CD4-positive, CD25-positive, alpha-beta regulatory T cell (primary cell): ENCODE measurements at regions not wholly inside any gene's neighbourhood (a gene's known extent, or its start where the extent isn't known, plus 50 kb on each side); places are given as distances from the start of the nearest gene placed in this dataset.

Experiments used
- ATAC-seq, 2 donors: fragments of 150-1000 bp; cut with Tn5 transposase; one replicate each; pipeline ENCODE4 v1.10.0; 2021; ENCODE audit warnings: low read depth in 2 of 2, moderate number of reproducible peaks in 2 of 2, moderate library complexity in 1 of 2
- DNase-seq, 3 donors: peaks; one replicate each; pipeline versions ENCODE4 v3.0.0 to v3.0.0-alpha.2; 2012 to 2022; ENCODE audit warnings: mixed read lengths in 1 of 3
- H3K27ac ChIP-seq: one replicate; pipeline ENCODE4 v1.7.0; 2013; ENCODE audit warnings: mild to moderate bottlenecking, low read length; ENCODE audit not compliant: insufficient read depth, poor library complexity, severe bottlenecking
- H3K27me3 ChIP-seq: one replicate; pipeline ENCODE4 v1.7.0; 2013; ENCODE audit warnings: low read length; ENCODE audit not compliant: control insufficient read depth, insufficient read depth
- H3K36me3 ChIP-seq: one replicate; pipeline ENCODE4 v1.7.0; 2013; ENCODE audit warnings: mild to moderate bottlenecking, low read length, moderate library complexity; ENCODE audit not compliant: control insufficient read depth, insufficient read depth
- H3K4me1 ChIP-seq: 2 replicates; pipeline ENCODE4 v1.7.0; 2013; ENCODE audit warnings: mild to moderate bottlenecking, low read length; ENCODE audit not compliant: insufficient read depth, control insufficient read depth, poor library complexity, severe bottlenecking
- H3K4me3 ChIP-seq: one replicate; pipeline ENCODE4 v1.7.0; 2013; ENCODE audit warnings: low read depth, mild to moderate bottlenecking, low read length, moderate library complexity
- H3K9me3 ChIP-seq, 2 experiments: 1 replicate in 1 of 2; 2 replicates in 1 of 2; pipeline ENCODE4 v1.7.0; 2013; ENCODE audit warnings: low read length in 2 of 2, mild to moderate bottlenecking in 1 of 2, moderate library complexity in 1 of 2; ENCODE audit not compliant: control insufficient read depth in 2 of 2
- H3K27ac Mint-ChIP-seq, 3 donors: one replicate each; pipeline ENCODE4 v1.8.0; 2020 to 2022; ENCODE audit warnings: mild to moderate bottlenecking in 3 of 3, mixed read lengths in 3 of 3, moderate library complexity in 2 of 3
- H3K27me3 Mint-ChIP-seq: one replicate; pipeline ENCODE4 v1.8.0; 2022; ENCODE audit warnings: mild to moderate bottlenecking, mixed read lengths
- H3K36me3 Mint-ChIP-seq: one replicate; pipeline ENCODE4 v1.8.0; 2020; ENCODE audit warnings: mixed read lengths
- H3K4me1 Mint-ChIP-seq, 4 donors: one replicate each; pipeline ENCODE4 v1.8.0; 2020 to 2022; ENCODE audit warnings: mixed read lengths in 4 of 4, mild to moderate bottlenecking in 1 of 4
- H3K4me3 Mint-ChIP-seq, 4 donors: one replicate each; pipeline ENCODE4 v1.8.0; 2020 to 2022; ENCODE audit warnings: mild to moderate bottlenecking in 4 of 4, mixed read lengths in 4 of 4, moderate library complexity in 3 of 4
- H3K9me3 Mint-ChIP-seq, 7 donors: one replicate each; pipeline ENCODE4 v1.8.0; 2020 to 2022; ENCODE audit warnings: mixed read lengths in 7 of 7, mild to moderate bottlenecking in 3 of 7, moderate library complexity in 2 of 7

DNA sequence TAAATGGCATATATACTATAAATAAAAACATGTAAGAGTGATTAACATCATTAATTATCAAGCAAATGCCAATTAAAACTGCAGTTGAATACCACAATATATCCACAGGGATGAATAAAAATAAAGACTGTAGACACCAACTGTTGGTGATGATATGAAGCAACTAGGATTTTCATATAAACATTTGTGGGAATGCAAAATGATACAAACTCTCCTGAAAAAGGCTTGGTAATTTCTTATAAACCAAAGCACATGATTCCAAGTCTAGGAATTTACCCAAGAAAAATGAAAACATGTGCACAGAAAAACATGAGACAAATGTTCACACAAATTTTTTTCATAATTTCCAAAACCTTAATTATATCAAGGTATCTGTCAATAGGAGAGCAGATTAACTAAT lies 448.1 kb downstream of the ETV1 start:
- H3K4me3 Mint-ChIP-seq, result no peak overlapping the region
- Histone ChIP-seq H3K36me3 (no peaks in the 10 kb centered on the region), H3K27me3 (no peaks in the 10 kb centered on the region), H3K4me1 (no peaks in the 10 kb centered on the region), H3K27ac (no peak overlapping the region), H3K9me3 (no peaks in the 10 kb centered on the region), H3K4me3 (no peak overlapping the region)
- no peaks in the 10 kb centered on the region for H3K27me3 Mint-ChIP-seq
- no peak for ATAC-seq
- peaks cover 0 to 4% (median 0%) of the 10 kb centered on the region in 7 donors for H3K9me3 Mint-ChIP-seq
- H3K4me1 Mint-ChIP-seq, result no peaks in the 10 kb centered on the region
- DNase-seq, result no peak
- H3K36me3 Mint-ChIP-seq, result no peaks in the 10 kb centered on the region
- H3K27ac Mint-ChIP-seq, result no peak overlapping the region

DNA sequence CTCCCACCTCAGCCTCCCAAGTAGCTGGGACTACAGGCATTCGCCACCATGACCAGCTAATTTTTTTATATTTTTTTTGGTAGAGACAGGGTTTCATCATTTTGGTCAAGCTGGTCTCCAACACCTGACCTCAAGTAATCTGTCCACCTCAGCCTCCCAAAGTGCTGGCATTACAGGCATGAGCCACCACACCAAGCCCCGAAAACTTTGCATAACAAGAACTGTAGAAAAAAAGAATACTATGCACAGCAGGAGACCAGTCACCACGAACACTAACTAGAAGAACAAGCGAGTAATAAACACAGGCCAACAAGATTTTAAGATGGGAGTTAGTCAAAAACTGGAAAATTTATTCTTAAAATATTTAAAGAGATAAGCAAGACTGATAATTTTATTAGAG lies 447.0 kb downstream of the ETV1 start:
- H3K4me3 ChIP-seq, result no peak overlapping the region
- Mint-ChIP-seq H3K4me3 (no peak overlapping the region), H3K27ac (peak overlapping the region in 1 of 3 donors; percentile 57), H3K27me3 (no peaks in the 10 kb centered on the region), H3K36me3 (no peaks in the 10 kb centered on the region), H3K4me1 (no peaks in the 10 kb centered on the region), H3K9me3 (peaks cover 0 to 4% (median 0%) of the 10 kb centered on the region in 7 donors)
- H3K27ac ChIP-seq, result no peak overlapping the region
- DNase-seq (no peak), ATAC-seq (no peak)
- no peaks in the 10 kb centered on the region for H3K4me1 ChIP-seq
- H3K36me3 ChIP-seq, result no peaks in the 10 kb centered on the region
- no peaks in the 10 kb centered on the region for H3K9me3 ChIP-seq
- H3K27me3 ChIP-seq, result no peaks in the 10 kb centered on the region

DNA sequence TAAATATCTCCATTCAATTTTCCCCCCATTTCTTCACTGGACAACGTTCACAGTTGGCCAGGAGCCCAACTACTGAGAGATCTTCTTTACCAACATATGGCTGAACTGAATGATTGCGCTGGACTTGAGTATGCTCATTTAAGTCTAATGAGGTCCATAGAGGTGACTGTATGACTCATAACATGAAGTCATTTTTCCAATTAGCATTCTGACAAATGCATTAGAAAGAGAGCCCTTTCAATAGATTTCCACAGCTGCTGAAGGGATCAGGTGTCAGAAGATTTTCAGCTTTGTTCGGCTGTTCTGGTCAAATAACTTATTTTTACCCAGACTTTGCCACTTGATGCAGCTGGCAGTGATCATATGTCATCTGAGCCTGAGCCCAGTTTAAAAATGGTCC lies 438.0 kb downstream of the ETV1 start:
- no peak for ATAC-seq
- no peak overlapping the region for H3K27ac Mint-ChIP-seq

DNA sequence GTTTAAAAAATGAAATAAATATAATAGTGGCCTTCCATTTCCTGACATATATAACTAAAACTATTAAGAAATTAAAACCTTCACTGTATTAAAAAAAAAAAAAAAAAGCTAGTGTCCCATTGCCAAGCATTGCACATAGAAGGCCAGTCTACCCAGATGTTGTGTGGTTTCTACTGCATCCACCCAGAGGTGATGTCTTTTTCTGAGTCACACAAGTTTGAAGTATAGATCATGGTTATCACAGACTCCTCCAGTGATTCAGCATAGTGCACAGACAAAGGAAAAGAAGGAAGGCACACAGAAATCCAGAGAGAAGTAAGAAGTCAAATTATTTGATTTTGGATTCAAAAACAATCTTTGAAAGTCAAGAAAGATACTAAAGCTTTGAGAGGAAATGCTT lies 429.0 kb downstream of the ETV1 start:
- H3K27ac Mint-ChIP-seq, result no peak overlapping the region
- no peaks in the 10 kb centered on the region for H3K4me1 Mint-ChIP-seq
- Histone ChIP-seq H3K36me3 (no peaks in the 10 kb centered on the region), H3K4me3 (no peak overlapping the region), H3K27me3 (no peaks in the 10 kb centered on the region), H3K27ac (no peak overlapping the region), H3K4me1 (no peaks in the 10 kb centered on the region), H3K9me3 (no peaks in the 10 kb centered on the region)
- H3K27me3 Mint-ChIP-seq, result no peaks in the 10 kb centered on the region
- ATAC-seq (no peak), DNase-seq (no peak)
- H3K36me3 Mint-ChIP-seq, result no peaks in the 10 kb centered on the region
- no peak overlapping the region for H3K4me3 Mint-ChIP-seq
- peaks cover 0 to 4% (median 1%) of the 10 kb centered on the region in 7 donors for H3K9me3 Mint-ChIP-seq

More for the DNA sequence above, 438.0 kb downstream of the ETV1 start:
- Histone ChIP-seq H3K27me3 (no peaks in the 10 kb centered on the region), H3K4me1 (no peaks in the 10 kb centered on the region), H3K4me3 (no peak overlapping the region), H3K36me3 (no peaks in the 10 kb centered on the region), H3K27ac (no peak overlapping the region), H3K9me3 (no peaks in the 10 kb centered on the region)
- no peak for DNase-seq
- no peaks in the 10 kb centered on the region for H3K36me3 Mint-ChIP-seq
- H3K9me3 Mint-ChIP-seq, result peaks cover 0 to 10% (median 5%) of the 10 kb centered on the region in 7 donors
- H3K27me3 Mint-ChIP-seq, result no peaks in the 10 kb centered on the region
- H3K4me1 Mint-ChIP-seq, result no peaks in the 10 kb centered on the region
- H3K4me3 Mint-ChIP-seq, result no peak overlapping the region

DNA sequence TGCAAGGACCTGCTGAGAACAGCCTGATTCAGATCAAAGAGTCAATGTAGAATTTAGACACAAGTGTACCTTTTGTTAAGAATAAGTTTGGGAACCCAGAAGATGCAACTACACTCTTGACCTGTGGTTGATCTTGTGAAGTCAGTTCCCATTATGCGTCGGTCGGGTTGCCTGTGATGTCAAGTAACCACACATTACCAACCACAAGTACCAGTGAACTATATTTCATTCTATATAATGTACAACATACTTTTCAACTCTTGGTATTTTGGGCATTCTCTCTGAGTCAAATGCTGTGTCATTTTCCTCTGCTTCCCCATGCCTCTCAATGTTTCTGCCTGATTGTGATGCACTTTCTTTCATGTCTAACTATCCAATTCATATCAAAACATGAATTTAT lies 426.2 kb downstream of the ETV1 start:
- H3K9me3 ChIP-seq, result no peaks in the 10 kb centered on the region
- Mint-ChIP-seq H3K36me3 (no peaks in the 10 kb centered on the region), H3K27me3 (no peaks in the 10 kb centered on the region), H3K9me3 (peaks cover 0 to 4% (median 1%) of the 10 kb centered on the region in 7 donors), H3K27ac (no peak overlapping the region), H3K4me1 (no peaks in the 10 kb centered on the region), H3K4me3 (no peak overlapping the region)
- H3K36me3 ChIP-seq, result no peaks in the 10 kb centered on the region
- no peaks in the 10 kb centered on the region for H3K4me1 ChIP-seq
- no peak overlapping the region for H3K4me3 ChIP-seq
- no peaks in the 10 kb centered on the region for H3K27me3 ChIP-seq
- ATAC-seq (no peak), DNase-seq (no peak)
- H3K27ac ChIP-seq, result no peak overlapping the region

DNA sequence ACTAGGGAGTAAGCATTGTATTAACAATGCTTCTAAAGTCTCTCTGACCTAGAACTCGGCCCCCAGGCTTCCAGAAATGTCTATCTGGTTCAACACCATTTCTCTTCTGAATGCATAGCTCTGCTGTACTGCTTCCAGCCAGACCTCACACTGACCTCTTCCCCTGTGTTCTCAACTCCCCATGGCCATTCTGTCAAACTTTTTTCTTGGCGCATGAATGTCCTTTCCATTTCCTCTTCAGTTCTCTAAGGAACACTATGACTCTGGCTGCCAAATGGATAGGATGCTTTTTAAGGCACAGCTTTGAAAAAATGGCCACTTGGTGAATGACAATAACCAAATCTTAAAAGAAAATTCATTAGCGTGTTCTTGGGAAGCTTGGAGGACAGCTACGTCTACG lies 425.8 kb downstream of the ETV1 start:
- Mint-ChIP-seq H3K36me3 (no peaks in the 10 kb centered on the region), H3K4me1 (no peaks in the 10 kb centered on the region), H3K27ac (no peak overlapping the region), H3K4me3 (no peak overlapping the region), H3K9me3 (peaks cover 0 to 4% (median 1%) of the 10 kb centered on the region in 7 donors), H3K27me3 (no peaks in the 10 kb centered on the region)
- no peaks in the 10 kb centered on the region for H3K36me3 ChIP-seq
- no peaks in the 10 kb centered on the region for H3K9me3 ChIP-seq
- H3K4me3 ChIP-seq, result no peak overlapping the region
- DNase-seq (no peak), ATAC-seq (no peak)
- H3K27me3 ChIP-seq, result no peaks in the 10 kb centered on the region
- H3K4me1 ChIP-seq, result no peaks in the 10 kb centered on the region
- no peak overlapping the region for H3K27ac ChIP-seq

DNA sequence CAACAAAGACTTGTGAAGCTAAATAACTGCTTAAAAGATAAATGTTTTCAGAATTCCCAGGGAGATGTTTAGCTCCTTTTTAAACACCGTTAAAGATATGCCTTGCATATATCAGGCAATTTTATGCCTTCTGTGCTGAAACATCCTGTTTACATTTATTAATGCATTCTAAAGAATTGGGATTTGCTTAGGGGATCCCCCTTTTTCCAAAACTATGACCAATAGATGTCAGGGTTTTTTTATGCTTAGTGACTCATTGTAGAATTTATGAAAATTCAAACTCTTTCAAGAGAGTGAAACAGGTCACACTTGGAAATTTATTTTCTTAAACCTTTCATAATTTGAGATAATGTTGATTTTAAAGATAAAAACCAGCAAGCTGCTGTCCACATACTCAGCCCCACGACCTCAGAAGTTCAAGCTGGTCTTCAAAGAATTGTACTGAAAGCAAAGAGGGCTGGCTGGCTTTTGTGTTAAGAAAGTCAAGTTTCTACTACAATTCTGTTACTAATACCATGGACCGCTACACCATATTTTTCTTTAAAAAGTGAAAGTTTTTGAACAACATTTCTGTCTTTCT lies 411.8 kb downstream of the ETV1 start:
- no peaks in the 10 kb centered on the region for H3K36me3 ChIP-seq
- ATAC-seq (no peak), DNase-seq (no peak)
- no peaks in the 10 kb centered on the region for H3K4me1 ChIP-seq
- Mint-ChIP-seq H3K27me3 (no peaks in the 10 kb centered on the region), H3K36me3 (no peaks in the 10 kb centered on the region), H3K27ac (no peak overlapping the region), H3K4me1 (no peaks in the 10 kb centered on the region), H3K4me3 (no peak overlapping the region), H3K9me3 (peaks cover 0 to 7% (median 3%) of the 10 kb centered on the region in 7 donors)
- no peak overlapping the region for H3K27ac ChIP-seq
- H3K9me3 ChIP-seq, result no peaks in the 10 kb centered on the region
- H3K27me3 ChIP-seq, result no peaks in the 10 kb centered on the region
- H3K4me3 ChIP-seq, result no peak overlapping the region

DNA sequence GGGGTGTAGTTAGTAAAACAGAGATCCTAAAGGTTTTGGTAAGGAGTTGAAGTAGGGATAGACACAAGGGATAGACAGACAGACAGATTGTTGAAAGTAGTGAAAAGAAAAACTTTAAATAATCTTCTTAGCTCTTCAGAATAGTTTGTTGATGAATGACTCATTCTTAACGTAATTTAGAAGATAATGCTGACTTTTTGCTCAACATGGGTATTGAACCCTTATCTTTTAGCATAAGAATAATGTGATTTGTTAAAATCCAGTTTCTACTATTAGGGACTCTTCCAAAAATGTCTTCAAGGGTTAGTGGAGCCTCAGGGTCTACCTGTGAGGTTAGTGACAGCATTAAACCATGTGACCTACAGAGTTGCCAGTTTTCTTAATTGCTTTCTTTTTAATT lies 411.2 kb downstream of the ETV1 start:
- Histone ChIP-seq H3K27ac (no peak overlapping the region), H3K4me3 (no peak overlapping the region), H3K36me3 (no peaks in the 10 kb centered on the region), H3K27me3 (no peaks in the 10 kb centered on the region), H3K4me1 (no peaks in the 10 kb centered on the region), H3K9me3 (no peaks in the 10 kb centered on the region)
- ATAC-seq (no peak), DNase-seq (no peak)
- Mint-ChIP-seq H3K27me3 (no peaks in the 10 kb centered on the region), H3K27ac (no peak overlapping the region), H3K4me1 (no peaks in the 10 kb centered on the region), H3K9me3 (peaks cover 0 to 7% (median 3%) of the 10 kb centered on the region in 7 donors), H3K36me3 (no peaks in the 10 kb centered on the region), H3K4me3 (no peak overlapping the region)
